NCI-H187 (cell line): ENCODE measurements at regions not wholly inside any gene's neighbourhood (a gene's known extent, or its start where the extent isn't known, plus 50 kb on each side); places are given as distances from the start of the nearest gene placed in this dataset.
"Not testable (repeated sequence)": the region's sequence is repeated elsewhere in the genome, so short reads cannot be mapped to it uniquely, and the experiment has no call there.

Source experiments
- DNase-seq, 2 experiments: peaks; one replicate each; lab custom pipeline; 2025; lab: John Stamatoyannopoulos, UW

GRCh38 chr7:34486371-34486770, 171.6 kb upstream of the NPSR1 start:
- no peak for DNase-seq

- no peak for DNase-seq
Measured at GRCh38 chr7:34487391-34488115, 170.5 kb upstream of the NPSR1 start.

GRCh38 chr7:34488766-34489165, 169.3 kb upstream of the NPSR1 start:
- no peak for DNase-seq

- no peak for DNase-seq
Measured at GRCh38 chr7:34491899-34492298, 166.1 kb upstream of the NPSR1 start.

- DNase-seq = no peak
Measured at GRCh38 chr7:34493752-34494151, 164.3 kb upstream of the NPSR1 start.

GRCh38 chr7:34497153-34497777, 160.8 kb upstream of the NPSR1 start:
- DNase-seq = no peak

- DNase-seq = no peak
Measured at GRCh38 chr7:34501156-34501555, 156.9 kb upstream of the NPSR1 start.

- DNase-seq = no peak
Measured at GRCh38 chr7:34507191-34507590, 150.8 kb upstream of the NPSR1 start.

- no peak for DNase-seq
Measured at GRCh38 chr7:34523226-34523918, 134.6 kb upstream of the NPSR1 start.

GRCh38 chr7:34530259-34530658, 127.8 kb upstream of the NPSR1 start:
- no peak for DNase-seq

- DNase-seq = no peak
Measured at GRCh38 chr7:34539003-34539402, 119.0 kb upstream of the NPSR1 start.

- DNase-seq = no peak
Measured at GRCh38 chr7:34544621-34545020, 113.4 kb upstream of the NPSR1 start.

- DNase-seq = no peak
Measured at GRCh38 chr7:34550996-34551395, 107.0 kb upstream of the NPSR1 start.

- no peak for DNase-seq
Measured at GRCh38 chr7:34552502-34552901, 105.5 kb upstream of the NPSR1 start.

- DNase-seq = no peak
Measured at GRCh38 chr7:34558022-34558421, 100.0 kb upstream of the NPSR1 start.

GRCh38 chr7:34564091-34564490, 93.9 kb upstream of the NPSR1 start:
- no peak for DNase-seq

- no peak for DNase-seq
Measured at GRCh38 chr7:34567906-34568305, 90.1 kb upstream of the NPSR1 start.

- no peak for DNase-seq
Measured at GRCh38 chr7:34569975-34570699, 87.9 kb upstream of the NPSR1 start.

GRCh38 chr7:34575006-34575405, 83.0 kb upstream of the NPSR1 start:
- no peak for DNase-seq

GRCh38 chr7:34577934-34578333, 80.1 kb upstream of the NPSR1 start:
- DNase-seq = not testable (repeated sequence)

GRCh38 chr7:34581698-34582097, 76.3 kb upstream of the NPSR1 start:
- DNase-seq = not testable (repeated sequence)

GRCh38 chr7:34584526-34584925, 73.5 kb upstream of the NPSR1 start:
- no peak for DNase-seq

GRCh38 chr7:34596887-34597286, 61.1 kb upstream of the NPSR1 start:
- no peak for DNase-seq
